ENCODE measurements at regions not wholly inside any gene's neighbourhood (a gene's known extent, or its start where the extent isn't known, plus 50 kb on each side); places are given as distances from the start of the nearest gene placed in this dataset.

GRCh38 chr4:85228264-85228663, 246.7 kb upstream of the ARHGAP24 start:
- Histone ChIP-seq H3K4me1 (no peaks in the 10 kb centered on the region), H3K4me3 (no peak overlapping the region), H3K27ac (no peak overlapping the region), H3K27me3 (no peaks in the 10 kb centered on the region), H3K9me3 (no peaks in the 10 kb centered on the region), H3K36me3 (no peaks in the 10 kb centered on the region)
- WGBS, 2 donors (ENCODE audit: low coverage in 1 of 2) = 70 to 83% methylated on average over 1 to 2 of the region's 2 CpGs
- ATAC-seq = no peak
- TF ChIP-seq POLR2A (IDR thresholded peaks at IDR 0.05) (no peak), EP300 (IDR thresholded peaks at IDR 0.05) (no peak), POLR2AphosphoS5 (IDR thresholded peaks at IDR 0.05) (no peak)
- TF ChIP-seq, protein P1, sequence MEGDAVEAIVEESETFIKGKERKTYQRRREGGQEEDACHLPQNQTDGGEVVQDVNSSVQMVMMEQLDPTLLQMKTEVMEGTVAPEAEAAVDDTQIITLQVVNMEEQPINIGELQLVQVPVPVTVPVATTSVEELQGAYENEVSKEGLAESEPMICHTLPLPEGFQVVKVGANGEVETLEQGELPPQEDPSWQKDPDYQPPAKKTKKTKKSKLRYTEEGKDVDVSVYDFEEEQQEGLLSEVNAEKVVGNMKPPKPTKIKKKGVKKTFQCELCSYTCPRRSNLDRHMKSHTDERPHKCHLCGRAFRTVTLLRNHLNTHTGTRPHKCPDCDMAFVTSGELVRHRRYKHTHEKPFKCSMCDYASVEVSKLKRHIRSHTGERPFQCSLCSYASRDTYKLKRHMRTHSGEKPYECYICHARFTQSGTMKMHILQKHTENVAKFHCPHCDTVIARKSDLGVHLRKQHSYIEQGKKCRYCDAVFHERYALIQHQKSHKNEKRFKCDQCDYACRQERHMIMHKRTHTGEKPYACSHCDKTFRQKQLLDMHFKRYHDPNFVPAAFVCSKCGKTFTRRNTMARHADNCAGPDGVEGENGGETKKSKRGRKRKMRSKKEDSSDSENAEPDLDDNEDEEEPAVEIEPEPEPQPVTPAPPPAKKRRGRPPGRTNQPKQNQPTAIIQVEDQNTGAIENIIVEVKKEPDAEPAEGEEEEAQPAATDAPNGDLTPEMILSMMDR (IDR thresholded peaks at IDR 0.05) = no peak

GRCh38 chr4:85233516-85233915, 241.4 kb upstream of the ARHGAP24 start:
- Histone ChIP-seq H3K4me3 (no peak overlapping the region), H3K4me1 (no peaks in the 10 kb centered on the region), H3K9me3 (no peaks in the 10 kb centered on the region), H3K27me3 (no peaks in the 10 kb centered on the region), H3K27ac (no peak overlapping the region), H3K36me3 (no peaks in the 10 kb centered on the region)
- WGBS, 2 donors (ENCODE audit: low coverage in 1 of 2) = 73 to 85% methylated on average over 3 of the region's 3 CpGs
- TF ChIP-seq, protein P1 (IDR thresholded peaks at IDR 0.05) = no peak
- TF ChIP-seq POLR2A (IDR thresholded peaks at IDR 0.05) = no peak
- no peak for TF ChIP-seq POLR2AphosphoS5 (IDR thresholded peaks at IDR 0.05)
- TF ChIP-seq EP300 (IDR thresholded peaks at IDR 0.05) = no peak
- no peak for ATAC-seq

DNA sequence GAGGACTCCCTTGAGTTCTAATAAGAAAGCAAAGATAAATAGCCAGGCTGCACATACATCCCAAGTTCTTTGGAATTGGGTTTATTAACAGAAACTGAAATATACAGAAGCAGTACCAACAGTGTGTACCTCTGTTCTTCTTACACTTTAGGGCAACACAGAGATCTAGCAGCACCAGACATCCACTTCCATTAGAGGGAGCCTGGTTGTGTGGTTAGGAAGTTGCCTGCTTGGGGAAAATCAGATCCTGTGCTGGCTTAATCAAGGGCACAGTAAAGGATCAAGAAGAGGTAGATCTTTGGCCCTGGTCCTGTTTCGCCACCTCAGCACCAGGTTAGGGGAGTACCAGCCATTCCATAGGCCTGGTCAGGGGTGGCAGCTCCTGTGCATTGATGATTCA, 231.1 kb upstream of the ARHGAP24 start:
- WGBS, 2 donors (ENCODE audit: low coverage in 1 of 2) = 80% methylated on average over 1 of the region's 1 CpG; no CpG with 5 or more reads in 1 of the 2 donors
- no peak for ATAC-seq
- Histone ChIP-seq H3K27ac (no peak overlapping the region), H3K4me1 (no peaks in the 10 kb centered on the region), H3K9me3 (no peaks in the 10 kb centered on the region), H3K4me3 (no peak overlapping the region), H3K27me3 (no peaks in the 10 kb centered on the region), H3K36me3 (no peaks in the 10 kb centered on the region)
- TF ChIP-seq EP300 (IDR thresholded peaks at IDR 0.05) = no peak
- no peak for TF ChIP-seq POLR2A (IDR thresholded peaks at IDR 0.05)
- TF ChIP-seq POLR2AphosphoS5 (IDR thresholded peaks at IDR 0.05) = no peak
- TF ChIP-seq, protein P1 (IDR thresholded peaks at IDR 0.05) = no peak

DNA sequence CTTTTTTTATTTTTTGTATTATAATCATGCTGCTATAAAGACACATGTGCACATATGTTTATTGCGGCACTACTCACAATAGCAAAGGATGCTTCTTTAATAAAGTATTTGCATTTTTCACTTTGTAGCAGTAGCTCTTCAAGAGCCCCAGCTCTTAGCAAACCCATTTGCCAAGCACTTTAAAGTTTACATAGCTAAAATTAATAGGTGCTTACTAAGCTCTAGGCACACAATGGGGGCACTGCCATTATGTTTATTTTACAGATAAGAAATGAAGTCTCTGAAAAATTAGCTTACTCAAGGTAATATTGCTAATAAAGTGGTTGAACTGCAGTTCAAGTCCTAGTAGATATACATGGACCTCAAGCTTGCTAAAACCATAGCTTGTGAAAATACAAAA, 230.3 kb upstream of the ARHGAP24 start:
- WGBS, 2 donors (ENCODE audit: low coverage in 1 of 2) = 89 to 94% methylated on average over 1 of the region's 1 CpG
- H3K4me1 ChIP-seq = no peaks in the 10 kb centered on the region
- ATAC-seq = no peak
- H3K27me3 ChIP-seq = no peaks in the 10 kb centered on the region
- no peaks in the 10 kb centered on the region for H3K36me3 ChIP-seq
- H3K9me3 ChIP-seq = no peaks in the 10 kb centered on the region
- no peak overlapping the region for H3K27ac ChIP-seq
- H3K4me3 ChIP-seq = no peak overlapping the region
- TF ChIP-seq POLR2A (IDR thresholded peaks at IDR 0.05) (no peak), EP300 (IDR thresholded peaks at IDR 0.05) (no peak), POLR2AphosphoS5 (IDR thresholded peaks at IDR 0.05) (no peak)
- TF ChIP-seq, protein P1 (IDR thresholded peaks at IDR 0.05) = no peak

DNA sequence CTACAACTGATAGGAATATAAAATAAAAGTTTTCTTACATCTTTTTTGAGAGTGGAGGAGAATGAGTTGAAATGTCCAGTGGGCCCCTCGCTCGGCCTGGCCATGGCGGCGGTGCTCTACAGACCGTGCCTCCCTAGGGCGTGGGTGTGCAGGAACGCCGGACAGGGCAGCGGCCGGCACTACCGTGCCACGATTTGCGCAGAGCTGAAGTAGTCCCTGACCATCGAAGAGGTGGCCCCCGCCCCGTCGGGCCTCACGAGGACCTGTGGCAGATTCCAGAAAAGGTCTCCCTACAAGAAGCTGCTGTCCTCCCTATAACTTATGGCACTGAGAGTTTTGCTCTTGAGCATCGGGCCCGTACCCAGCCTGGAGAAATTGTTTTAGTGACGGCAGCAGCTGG, 228.9 kb upstream of the ARHGAP24 start:
- ATAC-seq = no peak
- no peaks in the 10 kb centered on the region for H3K4me1 ChIP-seq
- H3K9me3 ChIP-seq = no peaks in the 10 kb centered on the region
- H3K4me3 ChIP-seq = no peak overlapping the region
- no peak for TF ChIP-seq POLR2AphosphoS5 (IDR thresholded peaks at IDR 0.05)
- no peak for TF ChIP-seq EP300 (IDR thresholded peaks at IDR 0.05)
- TF ChIP-seq, protein P1 (IDR thresholded peaks at IDR 0.05) = no peak
- no peak for TF ChIP-seq POLR2A (IDR thresholded peaks at IDR 0.05)
- H3K27me3 ChIP-seq = no peaks in the 10 kb centered on the region
- WGBS, 2 donors (ENCODE audit: low coverage in 1 of 2) = 93 to 97% methylated on average over 5 to 8 of the region's 21 CpGs
- H3K36me3 ChIP-seq = no peaks in the 10 kb centered on the region
- no peak overlapping the region for H3K27ac ChIP-seq
